ENCODE measurements at regions not wholly inside any gene's neighbourhood (a gene's known extent, or its start where the extent isn't known, plus 50 kb on each side); places are given as distances from the start of the nearest gene placed in this dataset.

- Histone ChIP-seq H3K27ac (ENCODE audit: insufficient read length, low read depth, low read length) (no peak overlapping the region), H2BK5ac (ENCODE audit: insufficient read length, low read length) (no peak overlapping the region), H3K9ac (ENCODE audit: extremely low read depth, insufficient read length, low read length) (no peak overlapping the region), H2BK120ac (ENCODE audit: low read depth, low read length, poor library complexity, severe bottlenecking) (no peak overlapping the region), H4K8ac (replicated peaks; ENCODE audit: insufficient read length, low read depth, low read length) (no peak overlapping the region), H3K4ac (ENCODE audit: low read depth, low read length) (no peak overlapping the region), H2AK5ac (ENCODE audit: insufficient read length, low read length) (no peak overlapping the region), H3K14ac (ENCODE audit: insufficient read depth, low read length) (no peak overlapping the region), H3K18ac (ENCODE audit: insufficient read length, low read depth, low read length) (no peak overlapping the region), H3K9me3 (ENCODE audit: control insufficient read depth, low read depth, low read length) (no peaks in the 10 kb centered on the region), H2BK15ac (ENCODE audit: low read depth, low read length) (no peak overlapping the region), H4K91ac (ENCODE audit: insufficient read length, low read depth, low read length) (no peak overlapping the region), H2AFZ (ENCODE audit: low read length) (no peak overlapping the region), H3K23me2 (ENCODE audit: insufficient read length, low read depth, low read length, poor library complexity, severe bottlenecking) (no peaks in the 10 kb centered on the region), H4K20me1 (ENCODE audit: control insufficient read depth, insufficient read depth, insufficient read length) (no peaks in the 10 kb centered on the region), H3T11ph (ENCODE audit: low read length) (no peak overlapping the region), H3K79me2 (ENCODE audit: insufficient read depth, low read length) (no peaks in the 10 kb centered on the region), H3K56ac (ENCODE audit: insufficient read length, low read depth, low read length) (no peak overlapping the region), H4K5ac (ENCODE audit: insufficient read length, low read depth, low read length) (no peak overlapping the region), H2BK20ac (ENCODE audit: low read depth, low read length, poor library complexity, severe bottlenecking) (no peak overlapping the region), H3K23ac (ENCODE audit: insufficient read length, low read depth, low read length) (no peak overlapping the region), H3K79me1 (ENCODE audit: insufficient read depth, low read depth, low read length, poor library complexity, severe bottlenecking) (no peaks in the 10 kb centered on the region), H3K27me3 (ENCODE audit: insufficient read depth, low read length) (no peaks in the 10 kb centered on the region), H3K4me1 (ENCODE audit: insufficient read depth, low read length) (peaks cover 2% of the 10 kb centered on the region; the same call in 1 of the 2 replicates), H2BK12ac (ENCODE audit: insufficient read length, low read depth, low read length) (no peak overlapping the region), H3K4me2 (ENCODE audit: insufficient read depth, insufficient read length, low read length) (no peak overlapping the region)
- H3K4me1 Mint-ChIP-seq = peaks cover 6% of the 10 kb centered on the region in 2 experiments
- WGBS (ENCODE audit: extremely low coverage, insufficient read length, low lambda C conversion rate) = no CpG with 5 or more reads among the region's 7 CpGs
- no peak for DNase-seq
- no peak overlapping the region for H3K4me3 Mint-ChIP-seq
- no peak overlapping the region for H3K27ac Mint-ChIP-seq
- TF ChIP-seq CTCF (conservative IDR thresholded peaks at IDR 0.05) = no peak
- no peaks in the 10 kb centered on the region for H3K36me3 Mint-ChIP-seq (ENCODE audit: insufficient read depth in 1 of 3, low read depth in 3 of 3)
- H3K9me3 Mint-ChIP-seq = no peaks in the 10 kb centered on the region
- no peaks in the 10 kb centered on the region for H3K27me3 Mint-ChIP-seq (ENCODE audit: low read depth)
These were observed 107.3 kb upstream of the TMC3 start for GRCh38 chr15:81481346-81481745.

Measured in H9 (cell line).